H9 (cell line): ENCODE measurements at regions not wholly inside any gene's neighbourhood (a gene's known extent, or its start where the extent isn't known, plus 50 kb on each side); places are given as distances from the start of the nearest gene placed in this dataset.

ENCODE experiments used
- DNase-seq: peaks from one replicate; pipeline ENCODE4 v3.0.0-alpha.2; 2017
- H2AFZ ChIP-seq: one replicate; pipeline ENCODE4 v1.6.1; 2013; ENCODE audit warnings: mild to moderate bottlenecking, low read length, control low read depth, moderate library complexity
- H2AK5ac ChIP-seq: 2 replicates; pipeline ENCODE4 v1.6.1; 2013; ENCODE audit warnings: low read length, control low read depth, mixed read lengths; ENCODE audit not compliant: insufficient read length
- H2BK120ac ChIP-seq: one replicate; pipeline ENCODE4 v1.6.1; 2013; ENCODE audit warnings: low read depth, mild to moderate bottlenecking, low read length, control low read depth, inconsistent platforms; ENCODE audit not compliant: poor library complexity, severe bottlenecking
- H2BK12ac ChIP-seq: 2 replicates; pipeline ENCODE4 v1.6.1; 2013; ENCODE audit warnings: low read length, control low read depth, mixed read lengths, low read depth; ENCODE audit not compliant: insufficient read length
- H2BK15ac ChIP-seq: 2 replicates; pipeline ENCODE4 v1.6.1; 2013; ENCODE audit warnings: low read depth, low read length, control low read depth
- H2BK20ac ChIP-seq: one replicate; pipeline ENCODE4 v1.6.1; 2013; ENCODE audit warnings: low read depth, mild to moderate bottlenecking, low read length, control low read depth, inconsistent platforms; ENCODE audit not compliant: poor library complexity, severe bottlenecking
- H2BK5ac ChIP-seq: 2 replicates; pipeline ENCODE4 v1.6.1; 2013; ENCODE audit warnings: low read length, control low read depth, mixed read lengths; ENCODE audit not compliant: insufficient read length
- H3K14ac ChIP-seq: 2 replicates; pipeline ENCODE4 v1.6.1; 2013; ENCODE audit warnings: low read length, control low read depth; ENCODE audit not compliant: insufficient read depth
- H3K18ac ChIP-seq: 2 replicates; pipeline ENCODE4 v1.6.1; 2013; ENCODE audit warnings: low read depth, mild to moderate bottlenecking, mixed read lengths, low read length, control low read depth; ENCODE audit not compliant: insufficient read length
- H3K23ac ChIP-seq: 2 replicates; pipeline ENCODE4 v1.6.1; 2013; ENCODE audit warnings: low read length, control low read depth, mixed read lengths, low read depth; ENCODE audit not compliant: insufficient read length
- H3K23me2 ChIP-seq: 2 replicates; pipeline ENCODE4 v1.6.1; 2013; ENCODE audit warnings: low read depth, mild to moderate bottlenecking, mixed read lengths, low read length, control low read depth; ENCODE audit not compliant: insufficient read length, poor library complexity, severe bottlenecking
- H3K27ac ChIP-seq: 2 replicates; pipeline ENCODE4 v1.5.1; 2013; ENCODE audit warnings: low read length, control low read depth, mixed read lengths, low read depth; ENCODE audit not compliant: insufficient read length
- H3K27me3 ChIP-seq: 2 replicates; pipeline ENCODE4 v1.6.1; 2013; ENCODE audit warnings: low read length, control low read depth, inconsistent platforms; ENCODE audit not compliant: insufficient read depth
- H3K4ac ChIP-seq: 2 replicates; pipeline ENCODE4 v1.6.1; 2013; ENCODE audit warnings: low read depth, mild to moderate bottlenecking, control low read depth, inconsistent platforms, low read length, moderate library complexity
- H3K4me1 ChIP-seq: 2 replicates; pipeline ENCODE4 v1.6.1; 2013; ENCODE audit warnings: low read length, control low read depth, inconsistent platforms; ENCODE audit not compliant: insufficient read depth
- H3K4me2 ChIP-seq: 2 replicates; pipeline ENCODE4 v1.6.1; 2013; ENCODE audit warnings: low read length, control low read depth, mixed read lengths; ENCODE audit not compliant: insufficient read length, insufficient read depth
- H3K56ac ChIP-seq: 2 replicates; pipeline ENCODE4 v1.6.1; 2013; ENCODE audit warnings: low read depth, mild to moderate bottlenecking, mixed read lengths, low read length, control low read depth; ENCODE audit not compliant: insufficient read length
- H3K79me1 ChIP-seq: 2 replicates; pipeline ENCODE4 v1.6.1; 2013; ENCODE audit warnings: low read depth, mild to moderate bottlenecking, moderate library complexity, low read length, control low read depth, inconsistent platforms; ENCODE audit not compliant: insufficient read depth, poor library complexity, severe bottlenecking
- H3K79me2 ChIP-seq: 2 replicates; pipeline ENCODE4 v1.6.1; 2013; ENCODE audit warnings: low read length, control low read depth, inconsistent platforms; ENCODE audit not compliant: insufficient read depth
- H3K9ac ChIP-seq: 2 replicates; pipeline ENCODE4 v1.6.1; 2013; ENCODE audit warnings: low read length, control low read depth, mixed read lengths; ENCODE audit not compliant: insufficient read length; ENCODE audit errors: extremely low read depth
- H3K9me3 ChIP-seq: one replicate; pipeline ENCODE4 v1.6.1; 2013; ENCODE audit warnings: low read depth, low read length, inconsistent platforms; ENCODE audit not compliant: control insufficient read depth
- H3T11ph ChIP-seq: one replicate; pipeline ENCODE4 v1.6.1; 2013; ENCODE audit warnings: mild to moderate bottlenecking, low read length, control low read depth, inconsistent platforms
- H4K20me1 ChIP-seq: one replicate; pipeline ENCODE4 v1.6.1; 2013; ENCODE audit not compliant: control insufficient read depth, insufficient read length, insufficient read depth
- H4K5ac ChIP-seq: 2 replicates; pipeline ENCODE4 v1.6.1; 2013; ENCODE audit warnings: low read depth, mild to moderate bottlenecking, mixed read lengths, low read length, control low read depth; ENCODE audit not compliant: insufficient read length
- H4K8ac ChIP-seq: replicated peaks from 2 replicates; pipeline ENCODE4 v1.6.1; 2013; ENCODE audit warnings: low read length, control low read depth, mixed read lengths, low read depth; ENCODE audit not compliant: insufficient read length
- H4K91ac ChIP-seq: 2 replicates; pipeline ENCODE4 v1.6.1; 2013; ENCODE audit warnings: low read depth, mild to moderate bottlenecking, moderate library complexity, mixed read lengths, low read length, control low read depth; ENCODE audit not compliant: insufficient read length
- H3K27ac Mint-ChIP-seq, 3 experiments: 2 replicates in 2 of 3; 3 replicates in 1 of 3; pipeline ENCODE4 v1.8.0; 2020 to 2021; ENCODE audit warnings: mixed read lengths in 3 of 3, mild to moderate bottlenecking in 1 of 3, moderate library complexity in 1 of 3
- H3K27me3 Mint-ChIP-seq: 2 replicates; pipeline ENCODE4 v1.8.0; 2021; ENCODE audit warnings: low read depth, mild to moderate bottlenecking, moderate library complexity, mixed read lengths
- H3K36me3 Mint-ChIP-seq, 3 experiments: 2 replicates in 2 of 3; 3 replicates in 1 of 3; pipeline ENCODE4 v1.8.0; 2020 to 2021; ENCODE audit warnings: low read depth in 3 of 3, mixed read lengths in 3 of 3; ENCODE audit not compliant: insufficient read depth in 1 of 3
- H3K4me1 Mint-ChIP-seq, 2 experiments: 2 replicates each; pipeline ENCODE4 v1.8.0; 2020; ENCODE audit warnings: mixed read lengths in 2 of 2
- H3K4me3 Mint-ChIP-seq, 2 experiments: 2 replicates in 1 of 2; 3 replicates in 1 of 2; pipeline ENCODE4 v1.8.0; 2020 to 2021; ENCODE audit warnings: mild to moderate bottlenecking in 2 of 2, mixed read lengths in 2 of 2, moderate library complexity in 1 of 2
- H3K9me3 Mint-ChIP-seq, 2 experiments: 2 replicates in 1 of 2; 3 replicates in 1 of 2; pipeline ENCODE4 v1.8.0; 2020; ENCODE audit warnings: mild to moderate bottlenecking in 2 of 2, mixed read lengths in 2 of 2, moderate library complexity in 1 of 2
- CTCF ChIP-seq: fragments of 200-600 bp; sonication (generic); conservative IDR thresholded peaks from 3 replicates; pipeline ENCODE4 v1.8.0; 2021; ENCODE audit warnings: antibody characterized with exemption, mild to moderate bottlenecking

DNA sequence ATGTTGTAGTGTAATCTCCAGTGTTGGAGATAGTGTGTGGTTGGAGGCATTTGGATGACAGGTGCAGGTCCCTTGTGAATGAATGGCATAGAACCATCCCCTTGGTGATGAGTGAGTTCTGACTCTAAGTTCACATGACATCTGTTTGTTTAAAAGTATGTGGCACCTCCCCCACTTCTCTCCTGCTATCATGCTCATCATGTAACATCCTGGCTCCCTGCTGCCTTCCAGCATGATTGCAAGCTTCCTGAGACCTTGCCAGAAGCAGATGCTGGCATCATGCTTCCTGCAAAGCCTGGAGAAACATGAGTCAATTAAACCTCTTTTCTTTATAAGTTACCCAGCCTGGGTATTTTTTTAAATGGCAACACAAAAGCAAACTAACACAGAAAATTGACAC is 499.0 kb upstream of the SEMA3D start:
- H2BK20ac ChIP-seq = no peak overlapping the region
- no peak overlapping the region; a peak in 1 of 5 replicates for H3K4me3 Mint-ChIP-seq
- no peak for DNase-seq
- H3K9me3 Mint-ChIP-seq = peaks cover 31 to 33% of the 10 kb centered on the region in 2 experiments
- peaks cover 6% of the 10 kb centered on the region for H3K9me3 ChIP-seq
- H4K5ac ChIP-seq = no peak overlapping the region
- H4K91ac ChIP-seq = no peak overlapping the region
- no peak overlapping the region for H3K23ac ChIP-seq
- peaks cover 5 to 14% of the 10 kb centered on the region in 2 experiments; a peak in 3 of 4 replicates for H3K4me1 Mint-ChIP-seq
- H3K9ac ChIP-seq = no peak overlapping the region
- no peaks in the 10 kb centered on the region for H3K79me1 ChIP-seq
- H3K23me2 ChIP-seq = no peaks in the 10 kb centered on the region
- H2BK120ac ChIP-seq = no peak overlapping the region
- H3K36me3 Mint-ChIP-seq = peaks cover 25 to 46% (median 26%) of the 10 kb centered on the region in 3 experiments
- no peak overlapping the region for H3K4me2 ChIP-seq
- no peaks in the 10 kb centered on the region for H3K4me1 ChIP-seq
- no peak overlapping the region for H2BK12ac ChIP-seq
- no peak overlapping the region for H3K18ac ChIP-seq
- H3K14ac ChIP-seq = no peak overlapping the region
- no peak overlapping the region for H4K8ac ChIP-seq
- no peaks in the 10 kb centered on the region for H4K20me1 ChIP-seq
- H2BK15ac ChIP-seq = no peak overlapping the region
- H3K27ac Mint-ChIP-seq = peak overlapping the region in 1 of 3 experiments; percentile 50; a peak in 1 of 7 replicates
- no peak overlapping the region for H2AFZ ChIP-seq
- H3K27ac ChIP-seq = no peak overlapping the region
- H3K56ac ChIP-seq = no peak overlapping the region
- H2AK5ac ChIP-seq = no peak overlapping the region
- no peaks in the 10 kb centered on the region for H3K79me2 ChIP-seq
- H3K27me3 Mint-ChIP-seq = no peaks in the 10 kb centered on the region
- H3K4ac ChIP-seq = no peak overlapping the region
- no peak overlapping the region for H3T11ph ChIP-seq
- H3K27me3 ChIP-seq = no peaks in the 10 kb centered on the region
- H2BK5ac ChIP-seq = no peak overlapping the region
- TF ChIP-seq CTCF = no peak
